ENCODE measurements at regions not wholly inside any gene's neighbourhood (a gene's known extent, or its start where the extent isn't known, plus 50 kb on each side); places are given as distances from the start of the nearest gene placed in this dataset.

DNA sequence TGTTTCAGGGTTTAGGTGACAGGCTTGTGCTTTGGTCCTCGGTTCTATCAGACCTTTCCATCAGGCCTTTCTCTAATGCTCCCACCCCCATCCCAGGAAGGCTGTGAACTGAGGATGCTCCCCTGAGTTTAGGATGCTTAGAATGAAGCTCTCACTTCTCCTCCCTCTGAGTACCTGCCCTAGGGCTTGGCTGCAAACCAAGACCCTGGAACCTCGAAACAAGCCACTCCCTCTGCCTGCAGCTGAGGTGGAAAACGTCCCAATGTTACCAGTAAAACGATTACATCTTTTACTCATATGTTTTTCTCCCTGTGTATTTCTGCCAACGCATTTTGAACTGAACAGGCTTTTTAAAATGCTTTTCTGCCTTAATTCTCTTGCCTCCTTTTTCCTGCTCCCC, 54.5 kb upstream of the BMAL1 start:
- DNase-seq (ENCODE audit: low read depth, low spot score) = no peak
- TF ChIP-seq, protein P1, sequence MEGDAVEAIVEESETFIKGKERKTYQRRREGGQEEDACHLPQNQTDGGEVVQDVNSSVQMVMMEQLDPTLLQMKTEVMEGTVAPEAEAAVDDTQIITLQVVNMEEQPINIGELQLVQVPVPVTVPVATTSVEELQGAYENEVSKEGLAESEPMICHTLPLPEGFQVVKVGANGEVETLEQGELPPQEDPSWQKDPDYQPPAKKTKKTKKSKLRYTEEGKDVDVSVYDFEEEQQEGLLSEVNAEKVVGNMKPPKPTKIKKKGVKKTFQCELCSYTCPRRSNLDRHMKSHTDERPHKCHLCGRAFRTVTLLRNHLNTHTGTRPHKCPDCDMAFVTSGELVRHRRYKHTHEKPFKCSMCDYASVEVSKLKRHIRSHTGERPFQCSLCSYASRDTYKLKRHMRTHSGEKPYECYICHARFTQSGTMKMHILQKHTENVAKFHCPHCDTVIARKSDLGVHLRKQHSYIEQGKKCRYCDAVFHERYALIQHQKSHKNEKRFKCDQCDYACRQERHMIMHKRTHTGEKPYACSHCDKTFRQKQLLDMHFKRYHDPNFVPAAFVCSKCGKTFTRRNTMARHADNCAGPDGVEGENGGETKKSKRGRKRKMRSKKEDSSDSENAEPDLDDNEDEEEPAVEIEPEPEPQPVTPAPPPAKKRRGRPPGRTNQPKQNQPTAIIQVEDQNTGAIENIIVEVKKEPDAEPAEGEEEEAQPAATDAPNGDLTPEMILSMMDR (conservative IDR thresholded peaks at IDR 0.05) = no peak
- Mint-ChIP-seq H3K27ac (ENCODE audit: unreplicated experiment) (no peak overlapping the region), H3K36me3 (ENCODE audit: low read depth) (no peaks in the 10 kb centered on the region), H3K4me1 (no peaks in the 10 kb centered on the region), H3K27me3 (ENCODE audit: low read depth) (no peaks in the 10 kb centered on the region), H3K4me3 (no peak overlapping the region), H3K9me3 (no peaks in the 10 kb centered on the region)

DNA sequence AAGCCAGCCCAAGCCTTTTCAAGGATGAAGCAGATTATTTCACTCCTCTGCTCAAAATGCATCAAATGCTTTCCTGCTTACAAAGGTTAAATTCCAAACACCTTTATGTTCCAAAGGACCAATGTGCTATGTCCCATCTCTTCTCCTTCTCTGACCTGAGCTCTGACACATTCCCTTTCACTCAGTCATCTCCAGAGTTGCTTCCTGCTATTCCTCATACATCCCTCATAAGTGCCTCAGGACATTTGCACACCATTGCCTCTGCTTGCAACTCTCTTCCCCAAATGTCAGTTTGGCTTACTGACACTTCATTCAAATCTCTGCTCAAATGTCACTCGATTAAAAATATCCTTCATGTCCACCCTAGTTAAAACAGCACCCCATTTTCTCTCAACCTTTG, 53.3 kb upstream of the BMAL1 start:
- Mint-ChIP-seq H3K4me3 (no peak overlapping the region), H3K4me1 (peaks cover 1% of the 10 kb centered on the region), H3K36me3 (ENCODE audit: low read depth) (no peaks in the 10 kb centered on the region), H3K27ac (ENCODE audit: unreplicated experiment) (no peak overlapping the region), H3K27me3 (ENCODE audit: low read depth) (no peaks in the 10 kb centered on the region), H3K9me3 (no peaks in the 10 kb centered on the region)
- no peak for DNase-seq (ENCODE audit: low read depth, low spot score)
- TF ChIP-seq, protein P1 (conservative IDR thresholded peaks at IDR 0.05) = no peak

DNA sequence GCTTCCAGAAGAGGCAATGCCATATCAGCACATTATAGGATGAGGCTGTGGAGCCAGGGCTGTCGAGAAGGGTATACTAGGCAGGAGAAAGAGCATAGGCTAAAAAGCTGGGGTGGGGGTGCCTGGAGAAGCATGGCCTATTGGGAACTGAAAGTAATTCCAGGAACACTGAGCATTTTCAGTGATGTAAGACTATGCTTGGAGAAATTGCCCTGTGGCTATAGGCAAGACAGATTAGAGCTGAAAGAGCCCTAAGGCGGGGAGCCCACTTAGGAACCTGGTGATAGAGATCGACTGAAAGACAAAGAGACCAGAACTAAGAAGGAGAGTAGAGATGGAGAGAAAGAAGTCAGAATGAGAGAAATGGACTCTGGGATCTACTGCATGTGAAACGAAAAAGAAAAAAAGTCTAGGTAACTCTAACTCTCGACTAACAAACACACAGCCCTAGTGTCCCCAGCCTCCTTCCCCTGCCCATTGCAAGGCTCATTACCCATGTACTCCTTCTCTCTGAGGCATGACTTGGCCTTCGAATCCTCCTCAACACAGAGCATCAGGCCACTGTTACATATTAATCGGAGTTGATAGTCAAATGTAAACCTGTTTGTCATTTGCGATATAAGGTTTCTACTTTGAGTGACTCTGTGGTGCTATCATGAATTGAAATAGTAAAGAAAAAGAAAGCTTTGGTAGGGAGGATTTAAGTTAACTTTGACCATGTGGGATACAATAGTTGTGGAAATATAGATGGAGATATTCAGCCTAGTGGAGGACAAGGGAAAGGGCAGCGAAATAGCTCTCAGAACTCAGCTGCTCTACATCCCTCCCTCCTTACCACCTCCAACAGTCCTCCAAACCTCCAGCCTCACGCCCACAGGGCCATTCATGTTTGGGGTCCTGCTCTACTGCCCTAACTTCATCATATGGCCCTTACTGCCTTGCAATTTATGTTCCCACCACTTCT, 52.3 kb upstream of the BMAL1 start:
- no peaks in the 10 kb centered on the region for H3K9me3 Mint-ChIP-seq
- H3K4me3 Mint-ChIP-seq = no peak overlapping the region
- peaks cover 6% of the 10 kb centered on the region for H3K4me1 Mint-ChIP-seq
- no peaks in the 10 kb centered on the region for H3K36me3 Mint-ChIP-seq (ENCODE audit: low read depth)
- no peak for DNase-seq (ENCODE audit: low read depth, low spot score)
- TF ChIP-seq, protein P1 (conservative IDR thresholded peaks at IDR 0.05) = no peak
- no peak overlapping the region for H3K27ac Mint-ChIP-seq (ENCODE audit: unreplicated experiment)
- H3K27me3 Mint-ChIP-seq (ENCODE audit: low read depth) = no peaks in the 10 kb centered on the region

DNA sequence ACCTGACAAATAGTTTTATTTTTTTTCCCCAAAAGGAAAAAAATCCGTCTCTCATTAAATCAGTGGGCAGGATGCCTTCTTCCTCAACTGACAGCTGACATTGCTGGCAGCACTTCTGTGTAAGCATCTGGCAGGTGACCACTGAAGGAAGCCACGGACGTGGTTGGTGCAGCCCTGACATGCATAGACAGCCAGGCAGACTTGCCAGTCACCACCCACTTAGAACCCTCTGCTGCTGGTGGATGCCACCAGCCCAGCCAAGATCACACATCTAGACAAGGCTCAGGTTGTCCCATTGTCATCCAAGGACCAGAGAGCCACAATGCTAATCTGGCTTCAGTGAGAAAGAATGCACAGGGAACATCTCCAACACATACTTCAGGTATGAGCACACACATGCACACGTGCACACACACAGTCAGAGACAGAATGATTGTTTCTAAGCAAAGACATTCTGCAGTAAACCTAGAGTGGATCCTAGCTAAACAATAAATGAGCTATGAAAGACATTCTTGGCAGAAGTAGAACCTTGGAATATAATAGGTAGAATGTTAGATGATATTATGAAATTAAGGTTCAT, 49.8 kb upstream of the BMAL1 start:
- Mint-ChIP-seq H3K9me3 (no peaks in the 10 kb centered on the region), H3K27me3 (ENCODE audit: low read depth) (no peaks in the 10 kb centered on the region), H3K27ac (ENCODE audit: unreplicated experiment) (no peak overlapping the region), H3K36me3 (ENCODE audit: low read depth) (no peaks in the 10 kb centered on the region), H3K4me3 (no peak overlapping the region), H3K4me1 (peaks cover 6% of the 10 kb centered on the region)
- TF ChIP-seq, protein P1 (conservative IDR thresholded peaks at IDR 0.05) = no peak
- DNase-seq (ENCODE audit: low read depth, low spot score) = no peak
